ENCODE measurements at regions not wholly inside any gene's neighbourhood (a gene's known extent, or its start where the extent isn't known, plus 50 kb on each side); places are given as distances from the start of the nearest gene placed in this dataset.

GRCh38 chr1:197986817-197987216, 69.6 kb downstream of the LHX9 start:
- TF ChIP-seq CTCF (IDR thresholded peaks at IDR 0.05; ENCODE audit: low read depth, low read length) (no peak), POLR2A (IDR thresholded peaks at IDR 0.05; ENCODE audit: extremely low read depth, insufficient read length) (no peak), MAX (IDR thresholded peaks at IDR 0.05; ENCODE audit: low read depth, low read length) (no peak)
